ENCODE measurements at regions not wholly inside any gene's neighbourhood (a gene's known extent, or its start where the extent isn't known, plus 50 kb on each side); places are given as distances from the start of the nearest gene placed in this dataset.
"Not testable (repeated sequence)": the region's sequence is repeated elsewhere in the genome, so short reads cannot be mapped to it uniquely, and the experiment has no call there.

DNA sequence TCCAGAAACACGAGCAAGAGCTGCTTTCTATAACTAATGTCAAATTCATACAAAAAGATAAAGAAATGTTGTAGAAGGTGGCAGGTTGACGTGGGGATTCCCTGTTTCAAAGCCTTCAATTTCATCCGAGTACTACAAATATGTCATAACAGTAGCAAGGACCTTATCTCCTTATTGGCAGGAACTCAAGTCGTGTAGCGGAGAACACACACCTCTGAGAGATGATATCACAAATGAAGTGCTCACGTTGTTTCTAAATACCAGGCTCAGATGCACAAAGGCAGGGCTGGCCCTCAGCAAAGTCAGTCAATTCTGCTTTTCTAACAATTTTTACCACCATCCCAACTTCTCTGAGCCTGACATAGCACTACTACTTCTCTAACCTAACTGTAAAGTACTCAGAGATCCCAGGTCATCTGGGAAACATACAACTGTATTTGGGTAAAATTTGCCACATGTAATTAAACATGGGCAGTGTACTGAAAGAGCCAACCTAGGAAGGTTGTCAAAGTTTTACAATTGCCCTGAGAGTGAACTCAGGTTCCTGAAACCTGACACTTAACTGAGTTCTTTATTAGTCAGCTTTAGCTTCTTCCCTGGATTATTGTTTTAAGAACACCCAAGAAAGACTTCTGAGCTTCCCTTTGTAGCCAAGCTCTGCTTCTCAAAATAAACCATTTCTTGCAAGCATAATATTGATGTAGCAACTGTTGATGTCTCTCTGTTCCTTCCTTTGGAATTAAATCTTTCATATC is 813.7 kb upstream of the ACVR2A start:
- DNase-seq (ENCODE audit: low spot score): no peak

DNA sequence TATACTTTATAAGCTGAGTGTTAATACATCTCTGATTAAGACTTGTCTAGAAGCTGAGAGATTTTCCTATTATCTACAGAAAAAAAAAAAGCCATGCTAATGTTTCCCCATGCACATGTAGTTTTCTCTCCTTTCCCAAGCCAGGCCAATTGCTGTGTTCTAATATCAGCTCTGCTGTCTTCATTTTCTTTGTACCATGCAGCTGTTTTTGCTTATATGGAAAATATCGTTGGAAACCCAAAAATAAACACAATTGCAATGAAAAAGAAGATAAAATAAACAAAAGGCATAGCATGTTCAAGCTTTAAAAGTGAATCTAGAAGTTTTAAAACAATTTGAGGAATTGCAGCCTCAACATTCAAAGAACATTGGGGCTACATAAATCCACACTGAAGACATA is 817.4 kb upstream of the ACVR2A start:
- no peak for DNase-seq (ENCODE audit: low spot score)

DNA sequence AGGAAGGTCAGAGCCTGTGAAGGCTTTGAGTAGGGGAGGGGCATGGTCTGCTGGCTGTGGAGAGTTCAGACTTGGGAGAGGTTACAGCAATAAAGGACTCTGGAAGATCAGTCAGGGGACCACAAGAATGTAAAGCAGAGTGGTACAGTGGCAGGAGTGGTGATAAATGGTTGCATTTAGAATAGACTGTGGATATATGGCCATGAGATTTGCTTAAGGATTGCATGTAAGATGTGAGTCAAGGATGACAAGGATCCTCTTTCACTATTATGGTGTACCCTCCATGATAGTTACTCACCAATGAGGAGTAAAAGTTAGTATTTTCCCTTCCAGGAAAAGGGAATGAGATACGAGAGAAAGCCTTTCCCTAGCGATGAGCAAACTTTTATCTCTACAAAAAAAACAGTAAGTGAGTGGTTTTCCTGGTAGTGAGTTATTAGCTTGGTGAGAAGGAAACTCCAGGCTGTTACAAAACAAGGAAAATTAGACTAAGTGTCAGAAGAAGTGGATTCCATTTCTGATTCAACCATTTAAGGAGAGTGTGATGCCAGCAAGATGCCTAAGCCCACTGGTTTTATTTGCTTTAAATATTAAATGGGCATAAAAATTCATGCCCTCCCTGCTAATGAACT is 818.0 kb upstream of the ACVR2A start:
- no peak for DNase-seq (ENCODE audit: low spot score)

DNA sequence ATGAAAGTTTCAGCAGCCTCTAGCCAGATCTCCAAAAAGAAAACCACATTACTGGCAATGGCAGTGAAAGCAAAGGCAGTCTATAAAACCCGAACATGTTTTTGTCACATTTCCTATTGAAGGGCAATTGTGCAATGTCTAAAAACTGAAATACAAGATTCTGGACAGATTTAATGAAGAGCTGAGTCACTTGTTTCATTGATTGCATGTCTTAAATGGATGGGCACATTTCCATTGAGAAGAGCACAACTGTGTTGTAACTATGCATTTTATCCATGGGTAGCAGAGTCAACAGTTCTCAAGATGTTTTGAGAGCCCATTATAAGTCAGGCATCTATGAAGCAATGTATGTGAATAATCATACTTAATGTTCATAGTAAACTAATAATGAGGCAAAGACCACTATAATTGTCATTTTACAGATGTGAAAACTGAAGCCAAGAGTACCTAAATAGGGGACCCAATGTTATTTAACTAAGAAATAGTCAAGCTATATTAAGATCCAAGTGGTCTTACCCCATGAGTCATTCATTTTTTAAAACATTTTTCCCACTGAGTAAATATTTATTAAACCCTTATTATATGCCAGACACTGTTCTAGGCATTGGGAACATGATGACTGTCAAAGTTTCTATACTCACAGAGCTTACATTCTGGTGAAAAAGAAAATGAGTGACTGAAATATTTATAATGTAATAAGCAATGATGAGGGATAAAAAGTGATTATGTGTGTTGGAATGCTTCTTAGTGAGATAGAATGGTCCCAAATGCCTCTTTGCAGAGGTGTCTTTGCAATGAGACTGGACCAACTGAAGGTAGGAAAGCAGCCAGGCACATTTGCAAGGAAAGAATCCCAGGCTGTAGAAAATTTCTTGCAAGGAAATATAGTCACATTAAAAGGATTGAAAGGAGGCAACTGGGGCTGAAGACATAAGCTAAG is 818.9 kb upstream of the ACVR2A start:
- DNase-seq (ENCODE audit: low spot score): no peak

DNA sequence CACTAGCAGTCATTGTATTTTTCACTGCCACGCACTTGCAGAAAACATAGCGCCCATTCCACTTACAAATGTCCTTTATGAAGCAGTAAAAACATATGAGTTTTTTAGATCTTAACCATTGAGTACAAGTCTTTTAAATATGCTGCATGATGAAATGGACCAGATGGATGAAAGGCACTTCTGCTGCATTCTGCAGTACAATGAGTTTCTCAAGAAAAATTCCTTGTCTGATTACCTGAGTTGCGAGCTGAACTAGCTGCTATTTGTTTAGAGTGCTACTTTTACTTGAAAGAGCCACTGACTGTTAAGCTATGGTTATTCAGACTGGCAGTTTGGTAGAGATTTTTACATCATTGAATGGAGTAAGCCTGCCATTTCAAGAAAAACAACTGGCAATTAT is 825.5 kb upstream of the ACVR2A start:
- DNase-seq (ENCODE audit: low spot score): no peak

DNA sequence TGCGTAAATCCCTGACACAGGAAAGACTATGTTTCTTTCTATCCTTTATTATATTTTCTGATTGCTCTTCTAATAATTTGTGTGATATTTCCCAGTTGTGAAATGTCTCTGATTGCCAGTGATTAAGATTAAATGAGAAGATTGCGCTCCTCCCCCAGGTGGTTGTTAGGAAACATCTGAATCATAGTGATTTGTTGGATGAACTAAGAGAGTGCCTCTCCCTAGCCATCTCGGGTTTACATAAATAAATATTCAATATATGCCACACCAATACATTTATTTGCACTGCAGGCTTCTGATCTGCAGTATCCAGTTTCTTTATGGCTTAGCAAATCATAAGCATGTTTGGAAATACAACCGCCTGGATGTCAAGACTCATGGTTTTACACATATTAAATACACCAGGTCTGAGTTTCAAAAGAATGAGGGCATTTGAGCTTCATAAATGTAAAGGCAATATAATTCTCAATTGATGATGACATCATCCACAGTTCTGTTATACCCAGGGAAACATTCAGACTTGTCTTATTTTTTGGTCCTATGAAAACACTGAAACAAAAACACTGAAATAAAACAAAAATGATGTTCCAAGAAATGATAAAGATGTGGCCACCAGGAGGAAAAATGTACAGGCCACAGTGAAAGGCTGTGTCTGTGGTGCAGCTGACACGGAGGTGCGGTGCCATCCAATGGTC is 826.7 kb upstream of the ACVR2A start:
- no peak for DNase-seq (ENCODE audit: low spot score)

DNA sequence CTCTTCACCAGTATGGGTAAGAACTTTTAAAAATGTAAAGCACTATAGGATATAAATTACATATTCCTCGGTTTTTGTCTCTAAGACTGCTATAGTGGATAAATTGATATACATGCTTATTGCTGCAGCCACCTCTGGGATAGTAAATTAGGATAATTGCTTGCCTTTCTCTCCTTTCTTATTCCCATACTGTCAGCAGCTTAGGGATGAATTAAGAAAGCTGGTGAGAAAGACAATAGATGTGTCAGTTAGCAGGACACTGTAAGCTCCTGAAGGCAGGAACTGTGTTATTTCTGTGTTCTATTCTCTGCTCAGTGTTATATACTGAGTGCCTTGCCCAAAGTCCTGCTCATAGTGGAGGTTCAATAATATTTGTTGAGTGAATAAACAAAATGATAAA is 828.6 kb upstream of the ACVR2A start:
- no peak for DNase-seq (ENCODE audit: low spot score)

DNA sequence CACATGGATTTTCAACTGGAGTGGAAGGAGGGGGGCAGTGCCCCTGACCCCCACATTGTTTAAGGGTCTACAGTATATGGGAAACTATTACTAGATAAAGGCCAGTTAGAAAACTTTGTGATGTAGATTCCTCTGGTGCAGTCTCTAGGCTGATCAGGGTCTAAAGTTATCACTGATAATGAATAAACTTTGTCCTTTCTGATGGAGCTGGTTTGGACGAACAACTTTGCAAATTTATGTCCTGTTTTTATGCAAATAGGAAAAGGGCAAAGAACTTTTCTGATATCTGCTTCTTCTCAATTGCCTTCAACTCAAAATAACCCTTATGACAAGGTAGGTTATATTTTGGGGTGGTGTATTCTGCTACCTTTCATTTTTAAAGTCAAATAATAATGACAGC is 829.2 kb upstream of the ACVR2A start:
- no peak for DNase-seq (ENCODE audit: low spot score)

DNA sequence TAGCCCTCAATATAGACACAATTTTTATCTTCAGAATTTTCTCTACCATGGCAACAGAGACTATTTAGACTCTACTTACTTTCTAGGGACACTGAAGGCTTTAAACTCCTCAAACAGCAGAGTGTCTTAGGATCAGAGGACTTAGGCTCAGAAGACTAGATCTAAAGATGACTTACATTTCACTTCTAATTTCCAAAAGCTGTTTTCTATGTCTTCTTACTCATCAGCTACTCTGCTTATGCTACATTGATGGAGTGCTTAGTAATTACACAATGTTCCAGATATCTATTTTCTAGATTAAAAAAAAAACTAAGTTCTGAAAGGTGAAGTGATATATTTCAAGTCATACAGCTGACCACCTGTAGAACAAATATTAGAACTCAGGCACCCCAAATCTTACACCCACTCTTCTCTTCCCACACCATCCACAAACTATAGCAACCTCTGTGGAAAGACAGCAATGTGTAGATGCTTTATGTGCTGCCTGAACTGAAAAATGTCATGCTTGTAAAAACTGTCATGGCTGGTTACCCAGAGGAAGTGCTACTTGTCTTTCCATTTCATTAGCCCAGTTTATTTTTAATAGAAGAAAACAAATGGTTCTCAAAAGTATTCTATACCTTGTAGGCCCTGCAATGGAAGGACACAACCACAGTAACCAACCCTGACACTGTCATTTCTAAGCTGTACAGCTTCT is 831.0 kb upstream of the ACVR2A start:
- DNase-seq (ENCODE audit: low spot score): no peak

DNA sequence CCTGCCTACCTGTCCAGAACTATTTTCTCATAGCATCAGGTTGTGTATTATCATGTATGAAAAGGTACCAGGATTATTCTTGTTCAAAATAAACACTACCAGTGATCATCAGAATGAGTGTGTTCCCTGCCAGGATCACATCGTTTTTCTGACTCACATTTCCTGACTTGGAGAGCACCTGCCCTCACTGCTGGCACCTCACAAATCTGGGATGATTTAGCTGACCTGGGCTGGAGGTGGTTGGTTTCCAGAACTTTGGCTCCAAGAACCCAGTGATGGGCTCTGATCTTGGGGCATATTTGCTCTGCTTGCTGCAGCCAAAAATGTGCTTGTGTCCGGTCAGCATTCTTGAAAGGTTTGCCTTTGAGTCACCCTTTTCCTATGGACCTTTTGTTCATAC is 836.3 kb upstream of the ACVR2A start:
- DNase-seq (ENCODE audit: low spot score): no peak

DNA sequence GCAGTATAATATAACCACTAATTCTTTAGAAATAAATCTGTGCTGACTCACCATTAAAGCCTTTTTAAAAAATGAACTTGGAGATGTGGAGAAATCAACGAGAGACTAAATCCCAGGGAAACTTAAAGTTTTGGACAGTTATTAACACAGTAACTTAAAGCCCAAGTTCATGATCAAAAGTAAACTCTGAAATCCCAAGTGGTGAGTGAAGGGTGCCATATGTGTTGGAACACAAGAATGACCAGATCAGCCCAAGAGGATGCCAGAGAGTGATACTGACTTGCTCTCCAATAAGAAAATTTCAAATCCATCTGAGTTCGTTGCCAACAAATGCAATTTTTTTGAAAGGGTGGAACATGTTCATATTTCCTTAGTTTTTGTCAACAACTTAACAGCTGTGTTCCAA is 838.1 kb upstream of the ACVR2A start:
- no peak for DNase-seq (ENCODE audit: low spot score)

DNA sequence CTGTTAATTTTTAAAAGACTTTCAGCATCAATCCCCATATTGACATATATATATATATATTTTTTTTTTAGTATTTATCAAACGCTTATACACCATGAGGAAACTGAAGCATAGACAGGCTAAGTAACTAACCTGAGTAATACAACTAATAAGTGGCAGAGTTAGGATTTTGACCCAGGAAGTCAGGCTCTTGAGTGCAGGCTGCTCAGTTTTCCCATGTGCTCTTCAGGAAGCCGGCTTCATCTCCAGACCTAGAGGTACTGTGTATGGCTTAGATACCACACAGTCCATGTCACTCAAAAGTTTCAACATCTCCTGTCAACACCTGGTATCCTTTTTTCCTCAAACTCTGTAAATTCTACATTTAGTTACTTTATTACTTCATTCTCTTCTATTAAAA is 841.7 kb upstream of the ACVR2A start:
- DNase-seq (ENCODE audit: low spot score): no peak

DNA sequence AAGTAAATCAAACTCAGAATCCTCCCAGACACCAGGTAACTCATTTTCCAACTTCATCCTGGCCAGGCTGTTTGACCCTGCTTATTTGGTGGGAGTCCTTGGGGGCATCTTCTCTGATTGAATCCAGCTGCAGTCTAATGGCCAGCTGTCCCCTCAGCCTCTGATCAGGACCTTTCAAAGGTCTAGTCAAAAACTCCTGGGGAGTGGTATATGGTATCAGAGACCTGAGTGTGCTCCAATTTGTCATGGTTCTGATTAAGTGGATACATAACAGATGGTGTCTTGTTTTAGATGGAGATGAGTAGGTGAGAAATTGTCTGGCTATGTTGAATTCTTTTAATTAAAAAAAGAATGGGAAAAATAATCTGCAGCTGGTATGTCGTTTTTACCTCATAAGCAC is 842.6 kb upstream of the ACVR2A start:
- DNase-seq (ENCODE audit: low spot score): no peak

DNA sequence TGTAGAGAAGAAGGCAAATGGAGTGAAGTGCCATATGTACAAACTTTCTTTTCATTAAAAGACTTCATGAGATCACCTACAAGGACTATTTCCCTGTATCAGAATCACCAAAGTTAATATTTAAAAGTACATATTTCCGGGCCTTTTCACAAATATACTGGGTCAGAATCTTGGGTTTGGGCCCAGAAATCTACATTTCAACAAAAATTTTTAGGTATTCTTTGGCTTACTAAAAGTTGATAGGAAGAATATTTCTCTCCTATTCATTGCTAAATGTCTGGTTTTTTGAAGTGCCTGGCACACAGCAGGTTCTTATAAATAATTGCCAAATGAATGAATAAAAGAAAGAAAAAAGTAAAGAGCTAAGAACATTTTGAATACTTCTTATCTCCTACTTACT is 843.8 kb upstream of the ACVR2A start:
- DNase-seq (ENCODE audit: low spot score): no peak

DNA sequence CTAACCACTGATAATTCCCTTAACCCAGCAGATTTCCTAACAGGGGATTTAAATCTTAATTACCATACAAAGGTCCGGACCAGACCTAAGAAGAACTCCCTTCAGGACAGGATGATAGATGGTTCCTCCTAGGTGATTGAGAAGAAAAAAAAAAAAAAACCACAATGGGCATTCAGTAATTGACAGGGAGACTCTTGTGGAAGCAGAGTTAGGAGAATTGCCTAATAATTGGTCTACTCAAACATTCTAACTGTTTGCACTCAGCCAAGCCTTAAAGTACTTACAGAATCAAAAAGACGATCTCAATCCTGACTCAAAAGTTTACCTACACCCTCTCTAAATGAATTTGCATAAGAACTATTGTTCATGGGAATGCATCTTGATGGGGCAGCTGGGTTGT is 844.7 kb upstream of the ACVR2A start:
- not testable (repeated sequence) for DNase-seq (ENCODE audit: low spot score)

DNA sequence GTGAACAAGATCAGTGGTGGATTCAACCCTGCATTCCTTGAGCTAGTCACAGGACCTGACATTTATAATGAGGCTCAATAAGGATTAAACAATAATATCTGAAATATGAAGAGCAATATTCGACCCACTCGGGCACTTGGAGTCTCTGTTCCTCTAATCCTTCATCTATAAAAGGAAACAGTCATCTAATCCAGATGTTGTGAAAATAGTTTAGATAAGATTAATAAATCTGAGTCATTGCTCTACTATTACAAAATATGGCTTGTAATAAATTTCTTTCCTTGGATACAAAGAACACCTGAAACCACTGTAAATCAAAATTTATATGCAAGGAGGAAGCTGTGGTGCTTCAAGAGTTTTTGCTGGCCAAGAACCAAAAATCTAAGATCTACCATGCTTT is 846.9 kb upstream of the ACVR2A start:
- DNase-seq (ENCODE audit: low spot score): no peak

DNA sequence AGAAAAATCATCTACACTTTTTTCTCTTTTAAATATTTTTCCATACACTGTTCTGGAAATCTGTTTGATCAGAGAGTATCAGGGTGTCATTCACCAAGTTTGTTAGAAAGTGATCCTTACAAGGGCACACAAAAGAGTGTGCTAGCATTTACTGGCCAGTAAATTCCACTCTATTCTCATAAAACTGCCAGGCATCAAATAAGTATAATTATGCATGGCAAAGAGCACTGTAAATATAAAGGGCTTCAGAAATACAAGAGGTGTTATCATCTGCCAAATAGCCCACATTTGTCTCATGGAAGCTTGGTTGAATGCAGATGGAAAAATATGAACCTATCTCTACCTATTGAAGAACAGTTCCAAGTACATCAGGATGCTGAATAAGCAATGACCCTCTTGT is 847.3 kb upstream of the ACVR2A start:
- DNase-seq (ENCODE audit: low spot score): no peak

DNA sequence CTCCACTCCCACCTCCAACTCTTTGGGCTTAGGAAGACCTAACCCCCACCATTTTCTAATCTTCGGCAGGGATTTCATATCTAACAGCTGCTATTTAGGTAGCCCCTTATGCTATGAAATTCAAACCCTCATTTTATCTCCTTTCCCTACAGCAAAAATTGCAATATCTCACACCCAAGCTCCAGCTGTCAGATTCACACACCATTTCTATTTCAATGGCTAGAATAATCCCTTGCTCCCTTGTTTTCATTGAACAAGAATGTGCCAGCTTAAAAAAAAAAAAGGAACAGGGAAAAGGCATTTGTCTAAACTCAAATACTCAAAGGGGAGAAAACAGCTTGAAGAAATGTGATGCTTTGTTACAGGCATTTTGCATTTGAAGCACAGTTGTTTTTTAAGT is 850.6 kb upstream of the ACVR2A start:
- no peak for DNase-seq (ENCODE audit: low spot score)

DNA sequence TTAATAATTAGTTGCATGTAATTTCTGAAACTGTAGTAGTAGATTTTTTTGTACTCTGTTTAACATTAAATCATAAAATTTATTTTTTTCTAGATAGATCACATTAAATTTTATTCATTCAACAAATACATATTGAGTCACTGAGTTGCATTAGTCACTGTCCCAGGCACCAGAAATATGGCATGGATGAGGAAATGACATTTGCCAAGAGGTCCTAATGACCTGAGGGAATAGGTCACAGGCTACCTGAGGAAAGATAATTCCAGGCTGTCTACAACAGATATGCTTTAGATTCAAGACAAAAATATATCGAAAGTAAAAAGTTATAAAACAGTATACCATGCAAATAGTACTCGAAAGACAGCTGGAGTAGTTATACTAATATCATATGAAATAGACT is 852.4 kb upstream of the ACVR2A start:
- DNase-seq (ENCODE audit: low spot score): no peak

DNA sequence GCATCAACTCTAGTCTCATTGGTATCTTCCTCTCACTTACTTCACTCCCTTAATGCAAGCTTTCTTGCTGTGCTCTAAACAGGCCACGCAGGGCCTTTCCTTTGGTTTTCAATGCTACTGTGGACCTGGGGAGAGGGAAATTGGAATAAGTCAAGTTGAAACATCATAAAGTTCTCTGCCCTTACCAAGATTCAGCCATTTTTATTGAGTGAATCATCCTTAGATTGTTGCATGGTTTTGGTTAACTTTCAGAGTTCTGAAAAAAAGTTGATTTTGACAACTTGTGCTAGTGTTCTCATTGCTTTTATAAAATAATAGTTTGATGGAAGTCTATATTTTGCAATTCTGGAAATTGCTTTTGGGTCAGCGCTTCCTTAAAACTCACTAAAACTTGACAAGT is 852.8 kb upstream of the ACVR2A start:
- no peak for DNase-seq (ENCODE audit: low spot score)

Data from mesenteric fat pad (tissue), 1 donor.